CD4-positive, alpha-beta T cell treated with Interferon gamma for 1 hour (primary cell): ENCODE measurements at regions not wholly inside any gene's neighbourhood (a gene's known extent, or its start where the extent isn't known, plus 50 kb on each side); places are given as distances from the start of the nearest gene placed in this dataset.

Experiments used
- DNase-seq: peaks from one replicate; pipeline ENCODE4 v3.0.0-alpha.2; 2020

DNA sequence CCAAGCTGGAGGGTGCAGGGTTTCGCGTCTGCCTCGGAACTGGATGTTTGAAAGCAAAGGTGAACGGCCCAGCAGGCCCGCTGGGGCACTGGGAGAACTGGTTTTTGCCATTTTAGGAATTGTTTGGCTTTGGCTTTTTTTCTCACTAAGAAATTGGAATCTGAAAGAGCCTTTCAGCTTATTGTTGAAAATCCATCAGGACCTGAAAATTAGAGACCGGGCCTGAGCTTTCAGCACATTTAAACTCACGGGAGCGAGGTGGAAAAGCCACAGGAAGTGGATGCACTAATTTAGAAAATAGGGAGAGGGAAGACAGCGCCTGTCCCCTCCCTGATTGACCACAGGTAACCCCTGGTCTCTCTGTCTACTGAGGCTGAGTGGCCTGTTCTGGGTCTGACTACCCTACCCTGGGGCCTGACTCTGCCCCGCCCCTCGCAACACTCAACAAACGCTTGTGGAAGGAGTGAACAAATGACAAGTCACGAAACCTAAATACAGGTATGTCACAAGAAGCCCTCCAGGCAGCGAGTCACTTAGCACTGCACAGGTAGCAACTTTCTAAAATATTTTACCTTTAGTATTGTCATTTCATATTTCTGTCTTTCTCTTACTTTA lies 100.3 kb upstream of the MBOAT2 start:
- DNase-seq, result no peak

DNA sequence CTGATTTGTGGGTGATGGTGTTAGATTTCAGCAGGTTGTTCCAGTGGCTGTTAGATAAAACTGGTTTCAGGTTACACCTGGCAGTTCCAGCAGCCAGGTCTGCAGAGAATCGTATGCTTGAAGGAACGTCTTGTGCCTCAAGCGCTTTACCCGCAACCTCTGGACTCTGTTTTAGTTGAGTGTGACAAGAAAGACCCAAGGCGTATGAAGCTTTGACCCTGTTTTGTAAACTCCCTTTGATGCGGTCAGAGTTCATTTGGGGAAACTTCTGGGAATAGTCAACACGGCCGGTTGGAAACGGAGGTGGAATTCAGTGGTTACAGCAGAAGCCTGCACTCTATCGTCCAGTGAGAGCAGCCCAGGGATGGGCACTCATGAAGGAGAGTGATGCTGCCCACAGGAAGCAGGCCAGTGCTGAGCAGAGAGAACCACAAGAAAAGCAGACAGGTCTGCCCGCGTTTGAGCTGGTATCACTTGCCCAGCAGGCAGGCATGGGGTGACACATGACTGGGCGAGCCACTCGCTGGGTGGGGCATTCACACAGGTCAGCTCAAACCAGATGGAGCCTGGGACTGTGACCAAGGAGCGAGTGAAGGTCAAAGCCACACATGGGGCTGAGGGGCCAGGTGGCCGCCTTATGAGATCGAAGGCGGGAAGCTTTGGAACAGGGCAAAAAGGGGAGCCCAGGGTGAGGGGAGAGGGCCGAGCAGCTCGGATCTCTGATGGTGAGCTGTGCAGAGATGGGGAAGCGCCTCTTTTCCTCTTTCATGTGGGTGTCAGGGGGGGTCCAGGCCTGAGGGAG lies 99.6 kb upstream of the MBOAT2 start:
- no peak for DNase-seq

DNA sequence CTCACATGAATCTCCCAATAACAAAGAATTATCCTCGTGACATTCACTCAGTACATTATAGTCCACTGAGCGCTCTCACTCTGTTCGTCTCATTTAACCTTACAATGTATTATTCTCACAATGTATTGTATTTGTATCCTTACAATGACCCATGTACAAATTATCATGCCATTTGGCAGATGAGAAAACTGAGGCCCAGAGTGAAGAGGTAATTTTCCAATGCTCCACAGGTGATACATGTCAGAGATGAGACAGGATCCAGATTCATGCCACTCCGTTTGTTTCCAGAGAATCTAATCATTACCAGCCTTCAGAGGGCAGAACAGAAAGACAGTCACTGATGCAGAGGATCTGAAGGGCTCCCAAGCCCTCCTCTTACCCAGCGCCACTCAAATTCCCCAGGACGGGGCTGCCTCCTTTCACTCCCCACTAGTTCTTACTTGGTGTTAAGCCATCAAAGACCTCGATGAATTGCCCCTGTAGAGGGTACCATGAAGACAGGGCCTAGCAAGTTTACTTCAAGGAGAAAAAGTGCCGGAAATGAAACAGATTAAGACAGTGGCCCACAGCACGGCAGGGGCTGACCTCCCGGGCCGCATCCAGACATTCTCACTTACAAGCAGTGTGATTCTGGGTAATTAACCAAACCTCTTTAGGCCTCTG lies 98.4 kb upstream of the MBOAT2 start:
- DNase-seq, result no peak

DNA sequence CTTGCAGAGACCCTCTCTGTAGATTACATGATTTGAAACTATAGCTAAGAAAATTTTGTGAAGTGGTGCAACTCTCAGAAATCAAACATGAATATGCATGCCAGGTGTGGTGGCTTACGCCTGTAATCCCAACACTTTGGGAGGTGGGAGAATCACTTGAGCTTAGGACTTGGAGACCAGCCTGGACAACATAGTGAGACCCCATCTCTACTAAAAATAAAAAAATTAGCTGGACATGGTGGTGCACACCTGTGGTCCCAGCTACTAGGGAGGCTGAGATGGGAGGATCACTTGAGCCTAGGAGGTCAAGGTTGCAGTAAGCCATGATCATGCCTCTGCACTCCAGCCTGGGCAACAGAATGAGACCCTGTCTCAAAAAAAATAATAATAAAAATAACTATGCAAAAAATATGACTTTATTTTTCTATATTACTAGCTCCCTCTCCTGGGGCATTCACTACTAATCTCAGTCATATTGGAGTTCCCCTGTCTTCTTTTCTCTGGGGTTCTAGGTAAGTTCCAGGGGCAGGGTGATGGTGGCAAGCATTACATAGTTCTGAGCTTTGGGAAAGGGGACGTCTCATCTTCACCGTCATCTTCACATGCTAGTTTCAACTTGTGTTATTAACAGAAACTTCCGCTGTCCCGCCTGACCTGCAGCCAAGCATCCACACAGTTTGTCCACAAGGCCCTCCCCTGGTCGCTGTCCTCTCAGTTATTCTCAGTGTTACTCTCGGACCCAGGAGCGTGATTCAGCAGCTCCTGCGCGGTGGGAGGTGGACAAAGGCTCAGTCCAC lies 96.8 kb upstream of the MBOAT2 start:
- no peak for DNase-seq

DNA sequence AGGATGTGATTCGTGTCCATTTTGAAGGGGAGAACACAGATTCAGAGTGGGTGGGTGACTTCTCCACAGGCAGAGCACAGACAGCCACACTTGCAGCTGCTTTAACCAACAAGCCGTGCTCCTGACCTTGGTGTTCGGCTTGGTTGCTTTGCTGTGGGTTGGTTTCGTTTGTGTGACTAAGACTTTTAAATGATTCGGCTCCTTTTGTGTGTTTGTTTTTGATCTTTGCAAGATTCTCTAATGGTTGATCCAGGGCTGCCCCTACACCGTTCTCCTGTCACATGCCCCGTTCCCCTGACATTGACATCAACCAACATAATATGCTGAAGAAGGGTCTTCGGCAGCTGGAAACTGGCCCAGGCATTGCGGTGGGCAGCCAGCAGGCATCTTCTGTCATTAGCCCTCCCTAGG lies 95.9 kb upstream of the MBOAT2 start:
- DNase-seq, result no peak

DNA sequence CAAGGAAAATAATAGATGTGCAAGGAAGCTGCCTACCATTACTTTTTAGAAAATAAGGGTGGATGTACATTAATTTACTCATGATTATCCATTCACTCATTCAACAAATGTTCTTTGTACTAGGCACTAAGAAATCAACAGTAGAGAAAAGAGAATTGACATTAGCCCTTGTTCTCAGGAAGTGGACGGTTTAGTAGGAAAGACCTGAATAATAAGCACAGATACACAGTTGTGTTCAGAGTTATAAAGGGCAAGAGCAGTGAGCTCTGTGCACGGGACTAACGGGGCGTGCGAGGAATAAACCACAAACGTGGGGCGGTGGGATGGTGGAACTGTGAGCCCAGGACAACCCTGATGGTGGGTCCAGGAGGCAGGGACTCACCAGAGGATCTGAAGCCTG lies 94.4 kb upstream of the MBOAT2 start:
- DNase-seq, result no peak

DNA sequence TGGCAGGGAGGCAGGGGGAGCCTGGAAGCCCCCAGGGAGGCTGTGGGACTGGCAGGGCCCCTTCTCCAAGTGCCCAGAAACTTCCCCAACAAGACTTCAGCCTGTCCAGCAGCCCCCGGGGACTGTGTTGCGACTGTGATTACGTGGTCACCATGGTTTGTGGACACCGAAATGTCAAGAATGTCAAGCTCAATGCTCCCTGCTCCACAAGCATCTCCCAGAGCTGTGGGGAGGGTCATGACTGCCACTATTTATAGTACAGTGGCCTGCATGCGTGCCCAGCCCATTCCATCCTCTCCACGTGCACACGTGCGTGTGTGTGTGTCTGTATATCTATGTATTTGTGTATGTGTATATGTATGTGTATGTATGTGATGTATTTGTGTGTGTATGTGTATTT lies 93.8 kb upstream of the MBOAT2 start:
- no peak for DNase-seq

DNA sequence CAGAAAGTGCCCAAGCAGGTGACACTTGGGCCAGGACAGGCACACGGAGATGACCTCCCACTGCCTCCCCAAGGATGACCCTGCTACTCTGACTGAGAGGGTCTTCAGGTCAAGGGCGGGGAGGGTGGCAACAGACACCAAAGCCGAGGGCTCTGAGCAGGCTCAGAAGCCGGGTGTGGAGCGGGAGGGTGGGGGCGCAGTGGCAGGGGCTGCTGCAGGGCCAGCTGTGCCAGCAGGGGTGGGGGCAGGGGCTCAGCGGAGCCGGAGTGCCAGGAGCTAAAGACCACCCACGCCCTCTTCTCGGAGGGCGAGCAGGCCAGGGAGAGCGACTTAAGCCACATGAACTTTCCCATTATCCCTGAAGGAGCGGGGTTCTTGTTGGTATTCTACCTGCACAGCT lies 93.3 kb upstream of the MBOAT2 start:
- no peak for DNase-seq

DNA sequence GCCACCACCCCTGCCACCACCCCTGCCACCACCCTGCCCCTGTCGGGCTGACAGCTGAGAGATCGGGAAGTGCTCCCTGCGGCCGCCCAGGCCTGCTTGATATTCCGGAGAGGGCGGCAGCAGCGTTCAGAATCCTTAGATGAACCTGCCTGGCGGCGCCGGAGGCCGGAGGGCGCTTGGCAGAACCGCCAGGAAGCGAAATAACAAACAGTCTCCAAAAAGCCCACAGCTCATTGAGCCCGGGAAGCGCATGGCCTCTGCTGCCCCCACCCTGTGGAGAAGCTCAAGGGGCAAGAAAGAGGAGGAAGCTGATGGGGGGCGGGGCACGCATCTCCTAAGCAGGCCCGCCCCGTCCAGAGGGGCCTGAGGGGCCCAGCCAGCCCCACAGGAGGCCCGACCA lies 92.2 kb upstream of the MBOAT2 start:
- DNase-seq, result no peak

DNA sequence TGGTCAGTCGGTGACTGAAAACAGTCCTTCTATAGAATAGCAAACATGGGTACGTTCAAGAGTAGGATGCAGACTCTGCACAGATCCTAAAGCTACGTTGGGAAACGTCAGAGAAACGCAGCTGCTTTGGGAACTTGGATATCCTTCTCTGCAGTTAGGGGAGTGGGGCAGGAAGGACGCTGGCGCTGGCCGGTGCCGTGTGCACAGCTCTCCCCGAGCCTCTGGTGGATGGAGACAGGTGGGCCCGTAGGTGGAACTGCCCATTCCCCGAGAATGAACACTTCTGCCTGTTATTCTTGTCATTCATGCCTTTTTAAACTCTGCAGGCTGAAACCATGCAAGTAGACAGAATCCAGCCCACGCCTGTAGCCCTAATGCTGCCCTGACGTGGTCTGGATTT lies 91.7 kb upstream of the MBOAT2 start:
- DNase-seq, result no peak

DNA sequence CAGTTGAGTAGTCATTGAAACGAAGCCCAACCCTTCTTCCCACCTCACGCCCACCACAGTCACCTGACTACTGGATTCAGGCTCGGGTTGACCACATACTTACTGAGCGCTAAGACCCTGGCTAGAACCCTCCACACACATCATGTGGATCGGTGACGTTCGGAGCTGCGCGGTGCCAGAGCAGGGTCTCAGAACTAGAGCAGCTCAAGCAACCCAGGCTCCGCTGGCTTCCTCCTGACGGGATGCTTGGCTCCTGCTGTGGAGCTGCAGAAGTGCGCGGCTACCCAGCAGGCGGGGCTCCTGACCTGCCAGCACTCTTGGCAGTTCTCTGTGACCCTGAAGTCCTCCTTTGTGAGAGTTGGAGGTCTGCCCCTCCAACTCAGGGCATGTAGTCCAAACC lies 90.6 kb upstream of the MBOAT2 start:
- DNase-seq, result no peak

DNA sequence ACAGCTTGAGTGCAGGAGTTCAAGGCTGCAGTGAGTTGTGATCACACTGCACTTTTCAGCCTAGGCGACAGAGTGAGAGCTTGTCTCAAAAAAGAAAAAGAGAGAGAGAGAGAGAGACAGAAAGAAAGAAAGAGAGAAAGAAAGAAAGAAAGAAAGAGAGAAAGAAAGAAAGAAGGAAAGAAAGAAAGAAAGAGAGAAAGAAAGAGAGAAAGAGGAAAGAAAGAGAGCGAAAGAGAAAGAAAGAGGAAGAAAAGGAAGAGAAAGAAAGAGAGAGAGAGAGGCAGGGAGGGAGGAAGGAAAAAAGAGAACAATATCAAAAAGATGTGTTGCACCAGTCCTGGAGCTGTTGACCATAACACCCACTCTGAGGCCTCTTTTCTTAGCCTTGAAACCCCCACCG lies 89.8 kb upstream of the MBOAT2 start:
- DNase-seq, result no peak

DNA sequence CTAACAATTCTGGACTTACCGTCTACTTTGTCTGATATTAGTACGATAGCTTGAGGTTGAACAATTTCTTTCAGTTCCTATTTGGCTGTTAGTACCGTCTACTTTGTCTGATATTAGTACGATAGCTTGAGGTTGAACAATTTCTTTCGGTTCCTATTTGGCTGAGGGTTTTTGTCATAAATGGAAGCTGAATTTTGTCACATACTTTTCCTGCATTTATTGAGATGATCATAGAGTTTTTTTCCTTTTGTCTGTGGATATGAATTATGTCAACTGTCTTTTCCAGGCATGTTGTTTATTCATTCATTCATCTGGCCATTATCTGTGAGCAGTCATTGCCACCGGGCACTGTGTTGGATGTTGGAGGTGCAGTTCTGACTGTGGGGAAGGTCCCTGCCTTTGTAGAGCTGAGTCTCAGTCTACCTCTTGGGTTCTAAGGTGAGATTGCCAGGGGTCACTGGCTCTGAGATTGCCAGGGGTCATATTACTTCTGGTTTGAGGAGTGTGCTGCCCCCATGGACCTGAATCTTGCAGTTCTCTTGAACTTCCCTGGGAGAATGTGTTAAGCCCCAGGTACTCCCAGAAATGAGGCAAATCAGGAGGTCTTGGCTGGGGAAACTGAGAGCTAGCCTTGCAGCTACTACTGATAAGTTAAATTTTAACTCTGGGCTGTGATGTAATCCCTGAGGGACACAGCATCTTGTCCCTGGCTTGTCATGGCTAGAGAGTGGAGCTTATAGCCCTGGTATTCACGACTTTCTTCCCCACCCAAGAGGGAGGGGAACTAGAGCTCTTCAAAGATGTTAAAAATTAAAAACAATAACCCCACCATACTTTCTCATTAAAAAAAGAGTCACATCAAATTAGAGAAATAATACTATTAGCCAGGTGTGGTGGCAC lies 89.1 kb upstream of the MBOAT2 start:
- no peak for DNase-seq

DNA sequence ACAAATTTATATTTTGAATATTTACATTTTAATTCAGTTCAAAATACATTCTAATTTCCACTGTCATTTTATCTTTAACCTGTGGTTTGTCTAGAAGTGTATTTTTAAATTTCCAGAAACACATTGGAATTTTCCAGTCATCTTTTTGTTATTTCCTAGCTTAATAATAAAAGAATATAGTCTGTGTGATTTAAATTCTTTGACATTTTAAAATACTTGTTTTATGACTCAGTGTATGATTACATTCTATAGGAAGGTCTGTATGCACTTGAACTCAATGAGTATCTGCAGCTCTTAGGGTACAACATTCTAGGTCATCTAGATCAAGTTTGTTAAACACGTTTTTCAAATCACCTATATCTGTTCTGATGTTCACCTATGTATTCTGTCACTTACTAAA lies 88.3 kb upstream of the MBOAT2 start:
- no peak for DNase-seq

DNA sequence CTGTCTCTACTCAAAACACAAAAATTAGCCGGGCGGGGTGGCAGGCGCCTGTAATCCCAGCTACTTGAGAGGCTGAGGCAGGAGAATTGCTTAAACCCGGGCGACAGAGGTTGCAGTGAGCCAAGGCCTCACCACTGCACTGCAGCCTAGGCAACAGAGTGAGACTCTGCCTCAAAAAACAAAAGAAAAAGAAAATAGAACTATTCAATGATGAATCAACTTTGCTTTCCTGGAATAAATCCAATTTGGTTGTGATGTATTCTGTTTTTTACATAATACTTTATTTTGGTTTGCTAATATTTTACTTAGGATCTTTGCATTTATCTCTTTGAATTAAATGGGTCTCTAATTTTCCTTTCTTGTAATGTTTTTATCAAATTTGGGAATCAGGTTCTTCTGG lies 86.3 kb upstream of the MBOAT2 start:
- DNase-seq, result no peak

DNA sequence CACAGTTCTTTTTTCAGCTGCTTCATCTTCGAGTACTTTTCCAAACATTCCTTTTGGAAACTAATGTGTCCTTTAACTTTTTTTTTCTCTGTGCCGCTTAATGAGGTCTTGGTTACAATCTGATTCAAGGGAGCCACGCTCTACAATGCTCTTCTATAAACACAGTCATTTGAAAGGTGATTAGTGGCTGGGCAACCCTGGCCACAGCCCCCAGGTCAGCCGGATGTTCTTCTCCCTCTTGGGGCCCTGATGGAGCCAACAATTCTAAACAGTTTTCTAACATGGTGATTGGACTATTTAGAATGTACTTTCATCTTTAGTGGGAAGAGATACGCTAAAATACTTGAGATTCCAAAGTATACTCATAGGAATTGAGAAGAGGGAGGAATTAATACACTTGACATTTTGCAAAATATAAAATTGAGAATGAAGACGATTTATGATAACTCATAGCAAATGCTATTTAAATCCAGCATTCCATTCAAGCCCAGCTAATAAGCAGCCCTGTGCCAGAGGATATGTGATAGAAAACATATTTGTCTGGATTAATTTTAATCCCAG lies 83.7 kb upstream of the MBOAT2 start:
- DNase-seq, result no peak

DNA sequence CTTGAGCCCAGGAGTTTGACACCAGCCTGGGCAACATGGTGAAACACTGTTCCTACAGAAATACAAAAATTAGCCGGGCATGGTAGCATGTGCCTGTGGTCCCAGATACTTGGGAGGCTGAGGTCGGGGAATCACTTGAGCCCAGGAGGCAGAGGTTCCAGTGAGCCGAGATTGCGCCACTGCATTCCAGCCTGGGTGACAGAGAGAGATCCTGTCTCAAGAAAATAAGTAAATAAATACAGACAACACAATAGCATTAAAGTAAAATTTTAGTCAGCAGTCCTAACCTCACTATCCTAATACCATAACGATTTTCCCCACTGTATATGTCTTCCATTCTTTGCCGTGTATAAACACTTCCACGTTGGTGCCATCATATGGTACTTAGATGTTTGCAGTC lies 83.0 kb upstream of the MBOAT2 start:
- no peak for DNase-seq

DNA sequence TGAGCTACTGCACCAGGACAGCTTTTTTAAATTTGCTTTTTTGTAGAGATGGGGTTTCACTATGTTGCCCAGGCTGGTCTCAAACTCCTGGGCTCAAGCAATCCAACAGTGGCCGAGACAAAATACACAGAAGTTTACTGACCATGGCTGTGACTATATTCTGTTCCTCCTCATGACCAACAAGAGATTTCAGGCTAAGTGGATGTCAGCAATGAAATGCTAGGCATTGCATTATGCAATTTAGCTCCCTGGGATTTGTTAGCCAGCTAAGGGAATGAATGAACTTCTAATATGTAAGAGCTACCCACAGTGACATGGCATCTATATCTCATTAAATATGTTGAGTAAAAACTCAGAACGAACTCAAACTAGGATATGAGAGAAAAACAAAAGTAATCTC lies 81.9 kb upstream of the MBOAT2 start:
- no peak for DNase-seq

DNA sequence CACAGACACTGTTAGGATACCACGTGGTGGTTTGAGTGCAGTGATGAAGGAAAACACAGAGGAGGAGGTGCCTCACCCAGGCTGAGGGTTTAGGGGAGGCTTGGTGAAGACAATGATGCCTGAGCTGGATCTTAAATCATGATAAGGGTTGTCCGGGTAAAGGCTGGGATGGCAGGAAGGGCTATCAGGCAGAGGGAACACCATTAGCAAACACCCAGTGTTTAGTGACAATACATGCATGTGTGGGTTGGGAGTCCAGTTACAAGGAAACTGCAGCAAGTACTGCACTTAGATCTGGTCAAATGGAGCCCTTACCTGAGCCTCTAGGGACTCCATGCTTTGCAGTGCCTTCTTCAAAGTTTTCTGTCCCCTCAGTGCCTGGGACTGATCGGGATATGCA lies 79.8 kb upstream of the MBOAT2 start:
- DNase-seq, result no peak

DNA sequence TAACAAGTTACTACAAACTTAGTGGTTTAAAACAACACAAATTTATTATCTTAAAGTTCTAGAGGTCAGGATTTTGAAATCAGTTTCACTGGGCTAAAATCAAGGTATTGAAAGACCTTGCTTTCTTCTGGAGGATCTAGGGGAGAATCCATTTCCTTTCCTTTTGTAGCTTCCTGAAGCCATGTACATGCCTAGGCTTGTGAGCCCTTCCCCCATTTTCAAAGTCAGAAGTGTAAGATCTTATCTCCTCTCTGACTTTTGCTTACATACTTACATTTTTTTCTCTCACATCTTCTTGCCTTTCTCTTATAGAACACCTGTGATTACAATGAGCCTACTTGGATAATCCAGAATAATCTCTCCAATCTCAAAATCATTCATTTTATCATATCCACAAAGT lies 78.7 kb upstream of the MBOAT2 start:
- no peak for DNase-seq

DNA sequence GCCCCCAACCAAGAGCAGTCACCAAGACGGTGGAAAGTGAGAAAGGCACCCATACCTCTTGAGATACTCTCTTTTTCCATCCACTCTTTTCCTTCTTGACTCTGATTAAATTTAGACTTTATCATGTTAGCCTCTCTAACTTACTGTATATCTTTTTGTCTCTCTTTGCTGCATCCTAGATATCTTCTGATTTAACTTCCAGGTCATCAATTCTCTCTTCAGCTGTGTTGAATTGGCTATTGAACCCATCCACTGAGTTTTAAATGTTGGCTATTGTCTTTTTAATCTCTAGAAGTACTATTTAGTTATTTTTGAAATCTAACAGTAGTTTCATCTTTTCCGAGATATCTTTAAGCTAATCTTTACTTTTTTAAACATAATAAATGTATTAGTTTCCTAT lies 78.3 kb upstream of the MBOAT2 start:
- no peak for DNase-seq

DNA sequence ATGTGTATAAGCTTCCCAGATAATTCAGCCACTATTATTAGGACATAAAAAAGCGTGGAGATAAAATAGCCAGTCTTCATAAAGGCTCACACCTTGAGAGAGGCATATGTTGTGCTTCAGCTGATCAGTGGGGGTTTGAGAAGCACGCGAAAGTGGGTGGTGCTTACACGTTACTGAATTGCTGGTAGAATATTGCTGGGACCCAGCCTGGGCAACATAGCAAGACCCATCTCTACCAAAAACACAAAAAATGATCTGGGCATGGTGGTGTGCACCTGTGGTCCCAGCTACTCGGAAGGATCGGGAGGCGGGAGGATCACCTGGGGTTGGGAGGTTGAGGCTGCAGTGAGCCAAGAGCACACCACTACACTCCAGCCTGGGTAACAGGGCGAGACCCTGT lies 74.9 kb upstream of the MBOAT2 start:
- DNase-seq, result no peak
